Astrocyte (in vitro differentiated cells and primary cell): ENCODE measurements at regions not wholly inside any gene's neighbourhood (a gene's known extent, or its start where the extent isn't known, plus 50 kb on each side); places are given as distances from the start of the nearest gene placed in this dataset.

Experiments used
- CTCF ChIP-seq: IDR thresholded peaks from 2 replicates; pipeline ENCODE4 v1.5.1; 2011; ENCODE audit warnings: low read depth, mild to moderate bottlenecking, inconsistent platforms, low read length, moderate library complexity; ENCODE audit not compliant: insufficient read depth
- EZH2 ChIP-seq: IDR thresholded peaks from 2 replicates; pipeline ENCODE4 v1.6.1; 2012; ENCODE audit warnings: mild to moderate bottlenecking, low read length, inconsistent platforms; ENCODE audit not compliant: insufficient read depth

- TF ChIP-seq CTCF = no peak
- no peak for TF ChIP-seq EZH2
These were observed 57.5 kb upstream of the EGFL6 start for GRCh38 chrX:13511944-13512330.
